GM23248 (cell line): ENCODE measurements at regions not wholly inside any gene's neighbourhood (a gene's known extent, or its start where the extent isn't known, plus 50 kb on each side); places are given as distances from the start of the nearest gene placed in this dataset.

Experiments
- DNase-seq: peaks from one replicate; pipeline ENCODE4 v3.0.0-alpha.2; 2015
- H2AFZ ChIP-seq: fragments of 200-600 bp; sonication (generic); 2 replicates; pipeline ENCODE4 v1.6.1; 2016; ENCODE audit warnings: antibody characterized with exemption
- H3F3A ChIP-seq: fragments of 200-600 bp; sonication (generic); 2 replicates; pipeline ENCODE4 v1.6.1; 2016; ENCODE audit warnings: mild to moderate bottlenecking, antibody characterized with exemption, mixed run types; ENCODE audit not compliant: insufficient read depth
- H3K27ac ChIP-seq: fragments of 200-600 bp; sonication (generic); 2 replicates; pipeline ENCODE4 v1.5.1; 2016; ENCODE audit warnings: mild to moderate bottlenecking
- H3K27me3 ChIP-seq: fragments of 200-600 bp; sonication (generic); replicated peaks from 2 replicates; pipeline ENCODE4 v1.6.1; 2016; ENCODE audit warnings: mild to moderate bottlenecking; ENCODE audit not compliant: insufficient read depth
- H3K36me3 ChIP-seq: fragments of 200-600 bp; sonication (generic); 2 replicates; pipeline ENCODE4 v1.6.1; 2016; ENCODE audit warnings: low read depth, mild to moderate bottlenecking
- H3K4me1 ChIP-seq: fragments of 200-600 bp; sonication (generic); 2 replicates; pipeline ENCODE4 v1.6.1; 2016; ENCODE audit warnings: mild to moderate bottlenecking; ENCODE audit not compliant: insufficient read depth
- H3K4me2 ChIP-seq: fragments of 200-600 bp; sonication (generic); one replicate; pipeline ENCODE4 v1.6.1; 2016; ENCODE audit warnings: mild to moderate bottlenecking; ENCODE audit not compliant: unreplicated experiment
- H3K4me3 ChIP-seq: fragments of 200-600 bp; sonication (generic); 2 replicates; pipeline ENCODE4 v1.5.1; 2016; ENCODE audit warnings: mild to moderate bottlenecking
- H3K79me2 ChIP-seq: fragments of 200-600 bp; sonication (generic); 2 replicates; pipeline ENCODE4 v1.6.1; 2016; ENCODE audit warnings: mild to moderate bottlenecking; ENCODE audit not compliant: insufficient read depth
- H3K9ac ChIP-seq: fragments of 200-600 bp; sonication (generic); 2 replicates; pipeline ENCODE4 v1.6.1; 2016; ENCODE audit warnings: mild to moderate bottlenecking
- H3K9me2 ChIP-seq: fragments of 200-600 bp; sonication (generic); 2 replicates; pipeline ENCODE4 v1.6.1; 2016; ENCODE audit warnings: mixed run types, mild to moderate bottlenecking, moderate library complexity; ENCODE audit not compliant: insufficient read depth
- H3K9me3 ChIP-seq: fragments of 200-600 bp; sonication (generic); one replicate; pipeline ENCODE4 v1.6.1; 2017; ENCODE audit warnings: low read depth
- H4K20me1 ChIP-seq: fragments of 200-600 bp; sonication (generic); 2 replicates; pipeline ENCODE4 v1.6.0; 2016; ENCODE audit not compliant: insufficient read depth
- EZH2 ChIP-seq: fragments of 200-600 bp; sonication (generic); IDR thresholded peaks from 2 replicates; pipeline ENCODE4 v1.6.1; 2018; ENCODE audit warnings: antibody characterized with exemption, mild to moderate bottlenecking; ENCODE audit not compliant: insufficient read depth, poor library complexity, severe bottlenecking
- EZH2phosphoT487 ChIP-seq: fragments of 200-600 bp; sonication (generic); IDR thresholded peaks from 2 replicates; pipeline ENCODE4 v1.6.1; 2018; ENCODE audit warnings: antibody characterized with exemption, moderate library complexity, mild to moderate bottlenecking, low read depth; ENCODE audit not compliant: insufficient read depth
- WGBS, 2 experiments: methylation state at CpG; one replicate each; pipeline ENCODE4 v1.1.6; 2015 to 2017; ENCODE audit warnings: low lambda C conversion rate in 2 of 2, low coverage in 1 of 2; ENCODE audit errors: missing lambda C conversion rate in 2 of 2; 5-methylcytosine and 5-hydroxymethylcytosine counted together
- in situ Hi-C: fragments of 300-500 bp; cut with MboI; formaldehyde crosslinking; loops from 2 replicates; pipeline ENCODE4 v1.15.0; 2020

DNA sequence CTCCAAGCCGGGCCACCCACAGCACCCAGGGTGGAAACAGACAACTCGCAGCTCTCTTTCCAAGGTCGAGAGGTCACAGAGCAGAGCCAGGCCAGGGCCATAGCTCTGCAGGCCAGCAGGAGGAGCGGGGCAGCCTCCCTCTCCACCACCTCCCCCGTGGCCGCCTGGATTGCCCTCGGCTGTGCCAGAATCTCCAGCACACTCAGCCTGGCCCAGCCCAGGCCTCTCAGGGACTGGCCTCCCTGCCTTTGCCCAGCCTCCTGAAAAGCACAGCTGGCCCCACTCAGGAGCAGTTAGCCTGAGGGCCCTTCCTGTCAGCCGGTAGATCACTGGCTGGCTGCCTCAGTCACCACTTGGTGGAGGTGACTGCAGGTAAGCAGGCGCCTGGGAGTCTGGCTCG lies 85.8 kb upstream of the SEC14L1 start:
- WGBS, 2 experiments, result 46% methylated on average over 10 of the region's 10 CpGs
- H3K4me3 ChIP-seq, result no peak overlapping the region
- peaks cover 54% of the 10 kb centered on the region for H3K27me3 ChIP-seq
- H3F3A ChIP-seq, result no peaks in the 10 kb centered on the region
- H3K27ac ChIP-seq, result no peak overlapping the region
- TF ChIP-seq EZH2phosphoT487, result no peak
- no peak for TF ChIP-seq EZH2
- no peak overlapping the region for H3K9ac ChIP-seq
- no peaks in the 10 kb centered on the region for H3K9me2 ChIP-seq
- no peaks in the 10 kb centered on the region for H3K79me2 ChIP-seq
- no peaks in the 10 kb centered on the region for H4K20me1 ChIP-seq
- no peaks in the 10 kb centered on the region for H3K9me3 ChIP-seq
- no peak overlapping the region for H3K4me2 ChIP-seq
- H3K4me1 ChIP-seq, result no peaks in the 10 kb centered on the region
- H3K36me3 ChIP-seq, result no peaks in the 10 kb centered on the region
- DNase-seq, result no peak
- in situ Hi-C loops, result loop anchor here (10.0 kb wide), 1 partner anchor 190 kb away; the partner anchor contains the start of gene MGAT5B
- no peak overlapping the region for H2AFZ ChIP-seq

DNA sequence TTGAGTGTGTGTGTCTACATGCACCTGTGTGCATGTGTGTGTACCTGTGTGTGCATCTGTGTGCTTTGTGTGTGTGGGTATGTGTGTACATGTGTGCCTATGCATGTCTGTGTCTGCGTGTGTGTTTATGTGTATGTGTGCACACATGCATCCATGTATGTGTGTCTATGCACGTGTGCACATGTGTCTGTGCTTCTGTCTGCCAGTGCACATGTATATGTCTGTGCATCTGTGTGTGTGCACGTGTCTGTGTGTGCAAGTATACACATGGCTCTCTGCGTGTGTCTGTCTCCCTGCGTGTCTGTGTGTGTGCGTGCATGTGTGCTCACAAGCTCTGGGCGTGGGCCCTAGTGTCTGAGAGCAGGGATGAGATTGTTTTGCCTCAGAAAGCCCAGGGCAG lies 85.3 kb upstream of the SEC14L1 start:
- no peaks in the 10 kb centered on the region for H4K20me1 ChIP-seq
- H3K4me2 ChIP-seq, result no peak overlapping the region
- no peaks in the 10 kb centered on the region for H3K36me3 ChIP-seq
- no peak overlapping the region for H3K4me3 ChIP-seq
- in situ Hi-C loops, result loop anchor here (10.0 kb wide), 1 partner anchor 191 kb away; the partner anchor contains the start of gene MGAT5B
- H3F3A ChIP-seq, result no peaks in the 10 kb centered on the region
- H3K27ac ChIP-seq, result no peak overlapping the region
- no peaks in the 10 kb centered on the region for H3K4me1 ChIP-seq
- no peak for DNase-seq
- no peaks in the 10 kb centered on the region for H3K79me2 ChIP-seq
- H3K9me2 ChIP-seq, result no peaks in the 10 kb centered on the region
- no peak for TF ChIP-seq EZH2phosphoT487
- TF ChIP-seq EZH2, result no peak
- no peaks in the 10 kb centered on the region for H3K9me3 ChIP-seq
- peaks cover 55% of the 10 kb centered on the region for H3K27me3 ChIP-seq
- no peak overlapping the region for H3K9ac ChIP-seq
- no peak overlapping the region for H2AFZ ChIP-seq
- 46 to 48% methylated on average over 7 of the region's 7 CpGs for WGBS, 2 experiments

DNA sequence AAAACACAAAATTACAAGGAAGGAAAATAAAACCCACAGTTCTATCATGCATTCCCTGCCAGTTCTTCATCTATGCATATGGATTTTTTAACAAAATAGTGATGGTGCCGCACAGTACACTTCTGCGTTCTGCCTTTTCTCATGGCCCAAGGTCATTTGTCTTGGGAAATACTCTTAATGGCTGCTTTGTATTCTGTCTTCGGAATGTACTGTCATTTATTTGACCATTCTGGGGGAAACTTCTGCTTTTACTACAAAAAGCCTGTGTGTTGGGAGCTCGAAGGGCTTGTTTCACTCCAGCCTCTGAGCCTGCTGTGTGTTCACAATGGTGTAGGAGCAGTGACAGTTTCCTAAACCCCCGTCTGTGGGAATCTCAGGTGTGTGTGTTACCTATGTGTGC lies 82.8 kb upstream of the SEC14L1 start:
- no peak overlapping the region for H2AFZ ChIP-seq
- H3K9me2 ChIP-seq, result no peaks in the 10 kb centered on the region
- H3K4me1 ChIP-seq, result no peaks in the 10 kb centered on the region
- TF ChIP-seq EZH2 (no peak), EZH2phosphoT487 (no peak)
- H3K27ac ChIP-seq, result no peak overlapping the region
- 36 to 42% methylated on average over 5 of the region's 5 CpGs for WGBS, 2 experiments
- no peak overlapping the region for H3K9ac ChIP-seq
- no peak overlapping the region for H3K4me2 ChIP-seq
- no peak for DNase-seq
- no peaks in the 10 kb centered on the region for H3F3A ChIP-seq
- H3K9me3 ChIP-seq, result no peaks in the 10 kb centered on the region
- peaks cover 57% of the 10 kb centered on the region for H3K27me3 ChIP-seq
- H4K20me1 ChIP-seq, result no peaks in the 10 kb centered on the region
- H3K4me3 ChIP-seq, result no peak overlapping the region
- H3K79me2 ChIP-seq, result no peaks in the 10 kb centered on the region
- no peaks in the 10 kb centered on the region for H3K36me3 ChIP-seq
- in situ Hi-C loops, result loop anchor here (10.0 kb wide), 1 partner anchor 193 kb away; the partner anchor contains the start of gene MGAT5B

DNA sequence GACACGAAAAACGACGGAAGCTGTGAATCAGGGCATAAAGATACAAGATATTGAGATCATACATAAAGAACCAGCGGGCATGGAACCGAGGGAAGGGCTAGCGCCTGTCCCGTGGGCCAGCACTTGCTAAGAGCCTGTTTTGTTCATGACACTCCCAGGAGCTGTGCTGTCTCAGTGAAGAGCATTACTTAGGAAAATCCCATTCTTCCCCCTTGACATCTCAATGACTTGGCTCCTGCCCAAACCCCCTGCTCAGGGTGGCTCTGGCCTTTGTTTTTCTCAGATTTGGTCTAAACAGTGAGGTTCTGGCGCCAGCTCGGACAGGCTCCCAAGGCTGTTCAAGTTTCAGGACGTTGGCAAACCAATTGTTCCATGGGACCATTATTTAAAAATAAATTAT lies 79.1 kb upstream of the SEC14L1 start:
- no peaks in the 10 kb centered on the region for H3K36me3 ChIP-seq
- TF ChIP-seq EZH2, result no peak
- TF ChIP-seq EZH2phosphoT487, result no peak
- H3K4me1 ChIP-seq, result no peaks in the 10 kb centered on the region
- in situ Hi-C loops, result no loop called here
- H3F3A ChIP-seq, result no peaks in the 10 kb centered on the region
- peaks cover 43% of the 10 kb centered on the region for H3K27me3 ChIP-seq
- WGBS, 2 experiments, result 70 to 71% methylated on average over 10 of the region's 10 CpGs
- no peak for DNase-seq
- no peaks in the 10 kb centered on the region for H3K9me3 ChIP-seq
- H3K9ac ChIP-seq, result no peak overlapping the region
- no peaks in the 10 kb centered on the region for H3K79me2 ChIP-seq
- H3K4me2 ChIP-seq, result no peak overlapping the region
- no peak overlapping the region for H3K4me3 ChIP-seq
- H3K9me2 ChIP-seq, result no peaks in the 10 kb centered on the region
- no peak overlapping the region for H2AFZ ChIP-seq
- H3K27ac ChIP-seq, result no peak overlapping the region
- no peaks in the 10 kb centered on the region for H4K20me1 ChIP-seq

DNA sequence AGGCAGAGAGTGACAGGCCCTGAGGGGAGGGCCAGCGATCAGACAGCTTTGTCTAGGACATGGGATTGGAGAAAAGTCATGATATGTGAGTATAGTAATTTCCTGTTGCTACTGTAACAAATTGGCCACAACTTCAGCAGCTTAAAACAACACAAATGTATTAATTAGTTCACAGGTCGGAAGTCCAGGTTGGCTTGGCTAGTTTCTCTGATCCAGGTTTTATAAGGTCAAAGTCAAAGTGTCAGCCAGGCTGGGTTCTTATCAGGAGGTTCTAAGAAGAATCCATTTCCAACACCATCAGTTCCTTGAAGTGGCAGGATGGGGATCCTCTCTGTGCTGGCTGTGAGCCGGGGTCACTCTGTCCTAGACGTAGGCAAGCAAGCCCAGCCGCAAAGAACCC lies 76.2 kb upstream of the SEC14L1 start:
- H3K4me1 ChIP-seq, result no peaks in the 10 kb centered on the region
- H3K9ac ChIP-seq, result no peak overlapping the region
- DNase-seq, result no peak
- no peak overlapping the region for H3K27ac ChIP-seq
- TF ChIP-seq EZH2, result no peak
- no peak for TF ChIP-seq EZH2phosphoT487
- peaks cover 45% of the 10 kb centered on the region for H3K27me3 ChIP-seq
- no peaks in the 10 kb centered on the region for H3K9me3 ChIP-seq
- H3K36me3 ChIP-seq, result no peaks in the 10 kb centered on the region
- no peak overlapping the region for H3K4me2 ChIP-seq
- WGBS, 2 experiments, result 69 to 78% methylated on average over 5 of the region's 5 CpGs
- no peak overlapping the region for H2AFZ ChIP-seq
- in situ Hi-C loops, result no loop called here
- H4K20me1 ChIP-seq, result no peaks in the 10 kb centered on the region
- H3F3A ChIP-seq, result no peaks in the 10 kb centered on the region
- H3K4me3 ChIP-seq, result no peak overlapping the region
- no peaks in the 10 kb centered on the region for H3K79me2 ChIP-seq
- H3K9me2 ChIP-seq, result no peaks in the 10 kb centered on the region
